22Rv1 (cell line): ENCODE measurements at regions not wholly inside any gene's neighbourhood (a gene's known extent, or its start where the extent isn't known, plus 50 kb on each side); places are given as distances from the start of the nearest gene placed in this dataset.

Experiments used
- ZFX ChIP-seq: fragments of 450-650 bp; IDR thresholded peaks from 2 replicates; pipeline ENCODE4 v1.6.1; 2017; ENCODE audit warnings: antibody characterized with exemption, borderline replicate concordance
- TF ChIP-seq, protein P1 (sequence below): fragments of 450-650 bp; IDR thresholded peaks from 2 replicates; pipeline ENCODE4 v1.5.1; 2017; ENCODE audit warnings: mild to moderate bottlenecking

GRCh38 chr12:19841451-19841850 lies 402.2 kb downstream of the AEBP2 start:
- TF ChIP-seq, protein P1, sequence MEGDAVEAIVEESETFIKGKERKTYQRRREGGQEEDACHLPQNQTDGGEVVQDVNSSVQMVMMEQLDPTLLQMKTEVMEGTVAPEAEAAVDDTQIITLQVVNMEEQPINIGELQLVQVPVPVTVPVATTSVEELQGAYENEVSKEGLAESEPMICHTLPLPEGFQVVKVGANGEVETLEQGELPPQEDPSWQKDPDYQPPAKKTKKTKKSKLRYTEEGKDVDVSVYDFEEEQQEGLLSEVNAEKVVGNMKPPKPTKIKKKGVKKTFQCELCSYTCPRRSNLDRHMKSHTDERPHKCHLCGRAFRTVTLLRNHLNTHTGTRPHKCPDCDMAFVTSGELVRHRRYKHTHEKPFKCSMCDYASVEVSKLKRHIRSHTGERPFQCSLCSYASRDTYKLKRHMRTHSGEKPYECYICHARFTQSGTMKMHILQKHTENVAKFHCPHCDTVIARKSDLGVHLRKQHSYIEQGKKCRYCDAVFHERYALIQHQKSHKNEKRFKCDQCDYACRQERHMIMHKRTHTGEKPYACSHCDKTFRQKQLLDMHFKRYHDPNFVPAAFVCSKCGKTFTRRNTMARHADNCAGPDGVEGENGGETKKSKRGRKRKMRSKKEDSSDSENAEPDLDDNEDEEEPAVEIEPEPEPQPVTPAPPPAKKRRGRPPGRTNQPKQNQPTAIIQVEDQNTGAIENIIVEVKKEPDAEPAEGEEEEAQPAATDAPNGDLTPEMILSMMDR, result no peak
- TF ChIP-seq ZFX, result no peak
